T-cell (primary cell): ENCODE measurements at regions not wholly inside any gene's neighbourhood (a gene's known extent, or its start where the extent isn't known, plus 50 kb on each side); places are given as distances from the start of the nearest gene placed in this dataset.

Experiments
- ATAC-seq, 4 experiments: fragments of 200-7000 bp in 3 of 4; fragments of 150-1000 bp in 1 of 4; cut with Tn5 transposase; replicated peaks in 1 of 4; 1 replicate in 3 of 4; 2 replicates in 1 of 4; pipeline ENCODE4 v1.10.0; 2021; ENCODE audit warnings: moderate library complexity in 3 of 4, mild to moderate bottlenecking in 2 of 4, moderate number of reproducible peaks in 1 of 4
- CTCF ChIA-PET, 2 donors: fragments of 300-600 bp; sonication (Branson Sonifier 250); formaldehyde crosslinking; loops; one replicate each; lab custom pipeline; 2022; ENCODE audit warnings: antibody characterized with exemption in 2 of 2; lab: Charles Lee
- POLR2A ChIA-PET, 2 donors: fragments of 300-600 bp; sonication (Branson Sonifier 250); formaldehyde crosslinking; loops; one replicate each; lab custom pipeline; 2022; ENCODE audit warnings: antibody characterized with exemption in 2 of 2; lab: Charles Lee
- DNase-seq, 35 experiments: peaks; one replicate each; pipeline versions ENCODE4 v3.0.0 to v3.0.0-alpha.2; 2013 to 2023
- H3K27ac ChIP-seq: one replicate; pipeline ENCODE4 v1.5.1; 2013; ENCODE audit warnings: low read length
- H3K27me3 ChIP-seq, 2 experiments: replicated peaks in 1 of 2; 1 replicate in 1 of 2; 2 replicates in 1 of 2; pipeline versions ENCODE4 v1.6.1 to v1.7.0; 2013; ENCODE audit warnings: low read length in 1 of 2, mixed read lengths in 1 of 2; ENCODE audit not compliant: control insufficient read depth in 2 of 2, insufficient read depth in 2 of 2; ENCODE audit errors: extremely low read depth in 1 of 2
- H3K36me3 ChIP-seq, 2 donors: 1 replicate in 1 of 2; 2 replicates in 1 of 2; pipeline versions ENCODE4 v1.6.1 to v1.7.0; 2013; ENCODE audit warnings: low read length in 1 of 2; ENCODE audit not compliant: control insufficient read depth in 2 of 2, insufficient read depth in 1 of 2; ENCODE audit errors: extremely low read depth in 1 of 2
- H3K4me1 ChIP-seq, 2 experiments: 1 replicate in 1 of 2; 2 replicates in 1 of 2; pipeline versions ENCODE4 v1.6.1 to v1.7.0; 2013; ENCODE audit warnings: low read length in 2 of 2, mixed read lengths in 1 of 2; ENCODE audit not compliant: insufficient read depth in 2 of 2, control insufficient read depth in 1 of 2; ENCODE audit errors: extremely low read depth in 1 of 2
- H3K4me3 ChIP-seq, 2 donors: 1 replicate in 1 of 2; 2 replicates in 1 of 2; pipeline versions ENCODE4 v1.5.1 to v1.7.0; 2013; ENCODE audit warnings: mild to moderate bottlenecking in 2 of 2, low read length in 1 of 2, moderate library complexity in 1 of 2; ENCODE audit not compliant: control insufficient read depth in 1 of 2; ENCODE audit errors: extremely low read depth in 1 of 2
- H3K9me3 ChIP-seq: 2 replicates; pipeline ENCODE4 v1.7.0; 2013
- H3K27ac Mint-ChIP-seq, 2 donors: one replicate each; pipeline ENCODE4 v1.8.0; 2020 to 2021; ENCODE audit warnings: mild to moderate bottlenecking in 2 of 2, mixed read lengths in 2 of 2
- H3K27me3 Mint-ChIP-seq, 2 donors: one replicate each; pipeline ENCODE4 v1.8.0; 2021 to 2022; ENCODE audit warnings: mixed read lengths in 2 of 2
- H3K36me3 Mint-ChIP-seq: one replicate; pipeline ENCODE4 v1.8.0; 2021; ENCODE audit warnings: mixed read lengths
- H3K4me1 Mint-ChIP-seq, 3 donors: one replicate each; pipeline ENCODE4 v1.8.0; 2020 to 2022; ENCODE audit warnings: mixed read lengths in 3 of 3, mild to moderate bottlenecking in 1 of 3
- H3K4me3 Mint-ChIP-seq, 3 donors: one replicate each; pipeline ENCODE4 v1.8.0; 2020 to 2022; ENCODE audit warnings: mild to moderate bottlenecking in 3 of 3, mixed read lengths in 3 of 3, moderate library complexity in 3 of 3
- H3K9me3 Mint-ChIP-seq, 3 donors: one replicate each; pipeline ENCODE4 v1.8.0; 2020 to 2022; ENCODE audit warnings: mixed read lengths in 3 of 3
- WGBS: methylation state at CpG from one replicate; pipeline ENCODE4 v1.1.5; 2013; ENCODE audit warnings: missing lambda C conversion rate; ENCODE audit not compliant: insufficient coverage; 5-methylcytosine and 5-hydroxymethylcytosine counted together

- WGBS = no CpG with 5 or more reads among the region's 5 CpGs
- no peak overlapping the region for H3K27ac Mint-ChIP-seq
- no peak overlapping the region for H3K27ac ChIP-seq
- no peak overlapping the region for H3K4me3 Mint-ChIP-seq
- H3K4me1 Mint-ChIP-seq = no peaks in the 10 kb centered on the region
- no peak overlapping the region for H3K4me3 ChIP-seq
- H3K9me3 ChIP-seq = no peaks in the 10 kb centered on the region
- ATAC-seq (no peak), DNase-seq (no peak)
- no peaks in the 10 kb centered on the region for H3K4me1 ChIP-seq
- H3K36me3 ChIP-seq = no peaks in the 10 kb centered on the region
- peaks cover 4 to 22% (median 8%) of the 10 kb centered on the region in 3 donors for H3K9me3 Mint-ChIP-seq
- ChIA-PET POLR2A (interaction anchor here in 1 of 2 donors (0.6 kb wide), 1 partner anchor 1427 kb away, joined by 3 read pairs; no protein-coding TSS in a partner anchor), CTCF (no interaction called here)
- no peaks in the 10 kb centered on the region for H3K36me3 Mint-ChIP-seq
- H3K27me3 Mint-ChIP-seq = no peaks in the 10 kb centered on the region
- H3K27me3 ChIP-seq = no peaks in the 10 kb centered on the region
Observed at GRCh38 chr6:74651948-74652842, 553.7 kb downstream of the COL12A1 start.

GRCh38 chr6:74650668-74651067 is 555.2 kb downstream of the COL12A1 start:
- no peak overlapping the region for H3K4me3 Mint-ChIP-seq
- no peak overlapping the region for H3K4me3 ChIP-seq
- H3K4me1 Mint-ChIP-seq = no peaks in the 10 kb centered on the region
- no peak overlapping the region for H3K27ac Mint-ChIP-seq
- H3K9me3 Mint-ChIP-seq = peaks cover 4 to 26% (median 13%) of the 10 kb centered on the region in 3 donors
- no CpG with 5 or more reads among the region's 3 CpGs for WGBS
- CTCF ChIA-PET = no interaction called here
- H3K27ac ChIP-seq = no peak overlapping the region
- no peaks in the 10 kb centered on the region for H3K36me3 ChIP-seq
- H3K4me1 ChIP-seq = no peaks in the 10 kb centered on the region
- H3K27me3 ChIP-seq = no peaks in the 10 kb centered on the region
- DNase-seq (no peak), ATAC-seq (no peak)
- no peaks in the 10 kb centered on the region for H3K27me3 Mint-ChIP-seq
- POLR2A ChIA-PET = no interaction called here
- no peaks in the 10 kb centered on the region for H3K36me3 Mint-ChIP-seq
- H3K9me3 ChIP-seq = no peaks in the 10 kb centered on the region

DNA sequence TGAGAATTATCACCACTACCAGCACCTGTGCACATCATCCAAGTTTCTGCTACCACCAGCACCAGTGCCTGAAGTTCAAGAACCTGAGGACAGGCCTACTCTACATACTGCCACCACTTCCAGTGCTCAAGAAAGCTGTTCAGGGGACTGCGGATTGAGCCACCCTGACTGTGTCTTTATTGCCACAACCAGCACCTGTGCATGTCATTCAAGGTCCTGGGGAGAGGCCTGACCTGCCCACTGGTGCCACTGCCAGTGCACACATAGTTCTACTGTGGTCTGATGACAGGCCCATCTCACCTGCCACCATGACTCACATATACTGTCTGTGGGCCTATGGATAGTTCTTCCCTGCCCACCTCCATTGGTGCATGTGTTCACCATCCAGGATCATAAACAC is 559.4 kb downstream of the COL12A1 start:
- H3K27me3 Mint-ChIP-seq = no peaks in the 10 kb centered on the region
- ChIA-PET CTCF (no interaction called here), POLR2A (no interaction called here)
- H3K4me3 Mint-ChIP-seq = no peak overlapping the region
- no peaks in the 10 kb centered on the region for H3K9me3 ChIP-seq
- WGBS = 100% methylated on average over 1 of the region's 1 CpG
- no peak overlapping the region for H3K4me3 ChIP-seq
- H3K4me1 ChIP-seq = no peaks in the 10 kb centered on the region
- no peak for DNase-seq
- H3K27ac Mint-ChIP-seq = no peak overlapping the region
- no peak for ATAC-seq
- no peaks in the 10 kb centered on the region for H3K36me3 ChIP-seq
- H3K27me3 ChIP-seq = no peaks in the 10 kb centered on the region
- H3K27ac ChIP-seq = no peak overlapping the region
- H3K9me3 Mint-ChIP-seq = peaks cover 4 to 21% (median 13%) of the 10 kb centered on the region in 3 donors
- H3K36me3 Mint-ChIP-seq = no peaks in the 10 kb centered on the region
- H3K4me1 Mint-ChIP-seq = no peaks in the 10 kb centered on the region

DNA sequence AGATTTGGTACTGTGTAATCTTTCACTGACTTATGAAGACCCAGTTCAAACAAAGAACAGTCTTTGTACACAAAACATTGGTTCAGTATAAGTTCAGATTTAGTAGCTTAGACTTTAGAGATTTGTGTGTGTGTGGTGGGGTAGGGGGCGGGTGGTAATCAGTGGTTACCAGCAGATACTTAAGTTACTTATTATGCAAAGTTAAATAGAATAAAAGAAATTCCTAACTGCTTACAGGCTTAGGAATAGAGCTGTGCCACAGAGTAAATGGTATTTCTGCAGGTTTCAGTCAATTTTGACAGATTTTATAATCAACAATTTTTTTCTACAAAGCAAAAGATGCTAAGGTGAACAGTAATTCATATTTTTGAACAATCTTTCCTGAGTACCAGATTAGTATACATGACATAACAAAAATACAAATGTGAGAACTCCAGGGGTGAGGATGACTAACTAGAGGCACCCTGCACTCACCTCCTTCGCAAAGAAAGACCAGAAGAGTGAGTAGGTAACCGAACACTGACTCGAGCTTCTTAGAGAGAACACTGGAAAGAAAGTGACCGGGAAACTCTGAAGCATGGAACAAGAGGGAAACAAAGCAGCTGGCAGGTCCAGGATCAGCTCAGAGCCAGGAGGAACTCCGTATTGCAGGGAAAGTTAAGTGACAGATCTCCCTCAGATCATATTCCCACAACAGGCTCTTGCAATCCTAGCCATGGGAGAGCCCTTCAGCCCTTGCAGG is 560.6 kb downstream of the COL12A1 start:
- ChIA-PET POLR2A (no interaction called here), CTCF (no interaction called here)
- H3K9me3 Mint-ChIP-seq = peaks cover 4 to 21% (median 10%) of the 10 kb centered on the region in 3 donors
- DNase-seq = no peak
- no peak overlapping the region for H3K4me3 ChIP-seq
- H3K36me3 ChIP-seq = no peaks in the 10 kb centered on the region
- H3K4me3 Mint-ChIP-seq = no peak overlapping the region
- no peaks in the 10 kb centered on the region for H3K9me3 ChIP-seq
- no peaks in the 10 kb centered on the region for H3K27me3 Mint-ChIP-seq
- WGBS = 80% methylated on average over 4 of the region's 6 CpGs
- no peak overlapping the region for H3K27ac ChIP-seq
- no peaks in the 10 kb centered on the region for H3K4me1 Mint-ChIP-seq
- no peaks in the 10 kb centered on the region for H3K4me1 ChIP-seq
- no peaks in the 10 kb centered on the region for H3K27me3 ChIP-seq
- no peak for ATAC-seq
- H3K27ac Mint-ChIP-seq = no peak overlapping the region
- H3K36me3 Mint-ChIP-seq = no peaks in the 10 kb centered on the region

DNA sequence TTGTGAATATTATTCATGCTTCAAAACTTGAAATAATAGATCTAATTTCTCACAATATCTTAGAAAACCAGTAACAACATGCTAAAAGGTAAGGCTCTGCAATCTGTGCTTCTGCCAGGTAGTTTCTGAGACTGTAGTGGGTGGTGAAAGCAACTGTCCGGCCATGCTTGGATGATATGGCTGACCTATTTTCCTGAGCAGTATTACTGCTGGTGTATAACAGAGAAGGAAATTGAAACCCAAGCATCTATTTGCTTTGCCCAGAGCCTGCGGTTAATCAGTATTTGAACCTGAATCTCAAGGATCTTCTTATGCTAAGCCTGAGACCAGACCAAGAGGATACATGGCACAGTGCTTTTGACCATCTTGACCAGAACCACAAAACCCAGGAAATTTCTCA is 563.8 kb downstream of the COL12A1 start:
- DNase-seq = no peak
- CTCF ChIA-PET = no interaction called here
- no peaks in the 10 kb centered on the region for H3K4me1 ChIP-seq
- Mint-ChIP-seq H3K27me3 (no peaks in the 10 kb centered on the region), H3K4me3 (no peak overlapping the region), H3K9me3 (peaks cover 0 to 4% (median 3%) of the 10 kb centered on the region in 3 donors), H3K27ac (no peak overlapping the region), H3K36me3 (no peaks in the 10 kb centered on the region), H3K4me1 (no peaks in the 10 kb centered on the region)
- no peaks in the 10 kb centered on the region for H3K27me3 ChIP-seq
- no peaks in the 10 kb centered on the region for H3K9me3 ChIP-seq
- POLR2A ChIA-PET = no interaction called here
- H3K27ac ChIP-seq = no peak overlapping the region
- no peak overlapping the region for H3K4me3 ChIP-seq
- ATAC-seq = no peak
- 80% methylated on average over 1 of the region's 2 CpGs for WGBS
- no peaks in the 10 kb centered on the region for H3K36me3 ChIP-seq

DNA sequence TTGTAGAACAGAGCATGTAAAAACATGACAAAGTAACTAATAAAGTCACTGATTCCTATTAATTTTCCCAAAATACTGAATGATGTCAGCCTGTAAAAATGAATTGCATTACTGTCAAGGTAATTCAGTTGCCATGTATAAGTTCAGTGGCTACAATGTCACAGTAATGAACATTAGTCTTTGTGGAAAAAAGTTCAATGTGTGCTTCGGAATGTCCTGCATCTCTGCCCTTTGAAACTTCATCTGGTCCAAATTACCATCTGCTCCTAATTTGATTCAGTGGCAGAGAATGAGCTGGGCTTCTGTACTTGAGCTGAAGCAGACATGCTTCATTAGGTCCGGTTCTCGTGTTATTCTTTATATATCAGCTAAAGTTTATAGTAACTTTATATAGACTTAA is 567.4 kb downstream of the COL12A1 start:
- Mint-ChIP-seq H3K27ac (no peak overlapping the region), H3K4me1 (no peaks in the 10 kb centered on the region), H3K9me3 (peaks cover 0 to 4% (median 0%) of the 10 kb centered on the region in 3 donors), H3K36me3 (no peaks in the 10 kb centered on the region), H3K4me3 (no peak overlapping the region), H3K27me3 (no peaks in the 10 kb centered on the region)
- Histone ChIP-seq H3K27me3 (no peaks in the 10 kb centered on the region), H3K9me3 (no peaks in the 10 kb centered on the region), H3K4me3 (no peak overlapping the region), H3K27ac (no peak overlapping the region), H3K4me1 (no peaks in the 10 kb centered on the region), H3K36me3 (no peaks in the 10 kb centered on the region)
- ChIA-PET CTCF (no interaction called here), POLR2A (no interaction called here)
- ATAC-seq (no peak), DNase-seq (no peak)
- no CpG with 5 or more reads among the region's 3 CpGs for WGBS
